Adrenal gland (tissue), 9 donors: ENCODE measurements at regions not wholly inside any gene's neighbourhood (a gene's known extent, or its start where the extent isn't known, plus 50 kb on each side); places are given as distances from the start of the nearest gene placed in this dataset.

ENCODE experiments used
- DNase-seq, 7 donors: peaks; one replicate each; pipeline ENCODE4 v3.0.0-alpha.2; 2019 to 2020
- H3K27ac ChIP-seq, 5 donors: fragments of 200-600 bp; sonication (generic) in 4 of 5; 1 replicate in 3 of 5; 2 replicates in 2 of 5; pipeline versions ENCODE4 v1.5.1 to v1.8.0; 2016 to 2020; ENCODE audit warnings: mild to moderate bottlenecking in 1 of 5
- H3K27me3 ChIP-seq: fragments of 200-600 bp; 2 replicates; pipeline ENCODE4 v1.8.0; 2021
- H3K36me3 ChIP-seq, 2 donors: fragments of 200-600 bp; replicated peaks in 1 of 2; 1 replicate in 1 of 2; 2 replicates in 1 of 2; pipeline versions ENCODE4 v1.5.1 to v1.8.0; 2018 to 2022
- H3K4me1 ChIP-seq, 2 donors: fragments of 200-600 bp; replicated peaks in 1 of 2; 1 replicate in 1 of 2; 2 replicates in 1 of 2; pipeline versions ENCODE4 v1.5.1 to v1.8.0; 2018 to 2021
- H3K4me3 ChIP-seq, 4 donors: fragments of 200-600 bp; sonication (generic) in 3 of 4; one replicate each; pipeline ENCODE4 v1.5.1; 2016 to 2018
- H3K9me3 ChIP-seq, 3 donors: fragments of 200-600 bp; sonication (generic) in 1 of 3; replicated peaks in 1 of 3; 1 replicate in 2 of 3; 2 replicates in 1 of 3; pipeline versions ENCODE4 v1.5.1 to v1.8.0; 2016 to 2021
- POLR2A ChIP-seq, 2 donors: fragments of 450-650 bp; IDR thresholded peaks; one replicate each; pipeline ENCODE4 v1.6.1; 2017; ENCODE audit warnings: antibody characterized with exemption in 2 of 2, mild to moderate bottlenecking in 2 of 2, moderate library complexity in 1 of 2
- WGBS, 4 donors: extraction: QIAGEN DNeasy Blood & Tissue Kit in 2 of 4; methylation state at CpG; one replicate each; pipeline versions ENCODE4 v1.1.5 to v1.1.7; 2013 to 2017; 5-methylcytosine and 5-hydroxymethylcytosine counted together
- intact Hi-C, 2 donors: fragments of 100-400 bp; cut with DNase I; formaldehyde crosslinking; loops; one replicate each; pipeline versions ENCODE4 v1.14.1 to v1.15.0; 2022 to 2023
- TF ChIP-seq, protein P1 (sequence below), 6 experiments: fragments of 450-650 bp in 4 of 6; fragments of 200-600 bp in 2 of 6; sonication (generic) in 1 of 6; IDR thresholded peaks; 1 replicate in 5 of 6; 2 replicates in 1 of 6; pipeline versions ENCODE4 v1.5.1 to v1.8.0; 2016 to 2021; ENCODE audit warnings: antibody characterized with exemption in 6 of 6, mild to moderate bottlenecking in 2 of 6, moderate library complexity in 1 of 6
- donor health status: healthy with polysubstance abuse.
- donor health status: Bipolar disorder and iron deficiency.
- donor health status: DM: yes; HTN: yes; CAD: no.
- donor health status: DM: no; HTN: no; CAD: no.
- donor health status: DM: no; HTN: no; CAD: no.

- H3K9me3 ChIP-seq = no peaks in the 10 kb centered on the region
- TF ChIP-seq, protein P1, sequence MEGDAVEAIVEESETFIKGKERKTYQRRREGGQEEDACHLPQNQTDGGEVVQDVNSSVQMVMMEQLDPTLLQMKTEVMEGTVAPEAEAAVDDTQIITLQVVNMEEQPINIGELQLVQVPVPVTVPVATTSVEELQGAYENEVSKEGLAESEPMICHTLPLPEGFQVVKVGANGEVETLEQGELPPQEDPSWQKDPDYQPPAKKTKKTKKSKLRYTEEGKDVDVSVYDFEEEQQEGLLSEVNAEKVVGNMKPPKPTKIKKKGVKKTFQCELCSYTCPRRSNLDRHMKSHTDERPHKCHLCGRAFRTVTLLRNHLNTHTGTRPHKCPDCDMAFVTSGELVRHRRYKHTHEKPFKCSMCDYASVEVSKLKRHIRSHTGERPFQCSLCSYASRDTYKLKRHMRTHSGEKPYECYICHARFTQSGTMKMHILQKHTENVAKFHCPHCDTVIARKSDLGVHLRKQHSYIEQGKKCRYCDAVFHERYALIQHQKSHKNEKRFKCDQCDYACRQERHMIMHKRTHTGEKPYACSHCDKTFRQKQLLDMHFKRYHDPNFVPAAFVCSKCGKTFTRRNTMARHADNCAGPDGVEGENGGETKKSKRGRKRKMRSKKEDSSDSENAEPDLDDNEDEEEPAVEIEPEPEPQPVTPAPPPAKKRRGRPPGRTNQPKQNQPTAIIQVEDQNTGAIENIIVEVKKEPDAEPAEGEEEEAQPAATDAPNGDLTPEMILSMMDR (IDR thresholded peaks at IDR 0.05) = no peak
- no peak for TF ChIP-seq POLR2A (IDR thresholded peaks at IDR 0.05)
- no peaks in the 10 kb centered on the region for H3K27me3 ChIP-seq
- no peak for DNase-seq
- H3K4me3 ChIP-seq = no peak overlapping the region
- no peaks in the 10 kb centered on the region for H3K4me1 ChIP-seq
- intact Hi-C loops = no loop called here
- no peak overlapping the region for H3K27ac ChIP-seq
- 85 to 93% (median 90%) methylated on average over 4 of the region's 4 CpGs for WGBS, 4 donors
- no peaks in the 10 kb centered on the region for H3K36me3 ChIP-seq
These were observed 63.5 kb upstream of the ROR1 start for GRCh38 chr1:63710308-63710707.

GRCh38 chr1:63710761-63711380 is 62.9 kb upstream of the ROR1 start:
- Histone ChIP-seq H3K36me3 (no peaks in the 10 kb centered on the region), H3K9me3 (no peaks in the 10 kb centered on the region), H3K4me3 (no peak overlapping the region), H3K4me1 (no peaks in the 10 kb centered on the region), H3K27me3 (no peaks in the 10 kb centered on the region), H3K27ac (no peak overlapping the region)
- intact Hi-C loops = no loop called here
- DNase-seq = no peak
- WGBS, 4 donors = 86 to 93% (median 88%) methylated on average over 1 of the region's 1 CpG
- TF ChIP-seq POLR2A (IDR thresholded peaks at IDR 0.05) = no peak
- TF ChIP-seq, protein P1 (IDR thresholded peaks at IDR 0.05) = no peak

DNA sequence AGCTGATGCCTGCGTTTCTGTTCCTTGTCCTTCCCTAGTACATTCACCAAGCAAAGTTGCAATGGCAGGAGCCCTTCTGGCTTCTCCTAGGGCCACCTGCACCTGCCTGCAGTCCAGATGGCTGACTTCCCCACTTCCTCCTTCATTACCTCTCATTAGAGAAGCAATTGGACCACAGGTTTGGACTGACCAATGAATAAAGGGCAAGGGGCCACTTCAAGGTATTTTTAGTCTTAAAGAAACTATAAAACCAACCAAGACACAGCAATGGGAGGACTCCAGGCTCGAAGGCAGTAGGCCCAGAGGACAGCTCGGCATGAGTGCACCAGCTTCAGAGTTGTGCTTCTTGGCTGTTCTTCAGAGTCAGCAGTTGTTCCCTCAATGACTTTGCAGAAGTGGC is 60.8 kb upstream of the ROR1 start:
- intact Hi-C loops = no loop called here
- H3K4me1 ChIP-seq = no peaks in the 10 kb centered on the region
- TF ChIP-seq, protein P1 (IDR thresholded peaks at IDR 0.05) = no peak
- TF ChIP-seq POLR2A (IDR thresholded peaks at IDR 0.05) = no peak
- no peaks in the 10 kb centered on the region for H3K9me3 ChIP-seq
- no peaks in the 10 kb centered on the region for H3K27me3 ChIP-seq
- no peak overlapping the region for H3K4me3 ChIP-seq
- H3K27ac ChIP-seq = no peak overlapping the region
- no peaks in the 10 kb centered on the region for H3K36me3 ChIP-seq
- DNase-seq = no peak
- WGBS, 4 donors = 85 to 96% (median 88%) methylated on average over 2 to 3 of the region's 3 CpGs

DNA sequence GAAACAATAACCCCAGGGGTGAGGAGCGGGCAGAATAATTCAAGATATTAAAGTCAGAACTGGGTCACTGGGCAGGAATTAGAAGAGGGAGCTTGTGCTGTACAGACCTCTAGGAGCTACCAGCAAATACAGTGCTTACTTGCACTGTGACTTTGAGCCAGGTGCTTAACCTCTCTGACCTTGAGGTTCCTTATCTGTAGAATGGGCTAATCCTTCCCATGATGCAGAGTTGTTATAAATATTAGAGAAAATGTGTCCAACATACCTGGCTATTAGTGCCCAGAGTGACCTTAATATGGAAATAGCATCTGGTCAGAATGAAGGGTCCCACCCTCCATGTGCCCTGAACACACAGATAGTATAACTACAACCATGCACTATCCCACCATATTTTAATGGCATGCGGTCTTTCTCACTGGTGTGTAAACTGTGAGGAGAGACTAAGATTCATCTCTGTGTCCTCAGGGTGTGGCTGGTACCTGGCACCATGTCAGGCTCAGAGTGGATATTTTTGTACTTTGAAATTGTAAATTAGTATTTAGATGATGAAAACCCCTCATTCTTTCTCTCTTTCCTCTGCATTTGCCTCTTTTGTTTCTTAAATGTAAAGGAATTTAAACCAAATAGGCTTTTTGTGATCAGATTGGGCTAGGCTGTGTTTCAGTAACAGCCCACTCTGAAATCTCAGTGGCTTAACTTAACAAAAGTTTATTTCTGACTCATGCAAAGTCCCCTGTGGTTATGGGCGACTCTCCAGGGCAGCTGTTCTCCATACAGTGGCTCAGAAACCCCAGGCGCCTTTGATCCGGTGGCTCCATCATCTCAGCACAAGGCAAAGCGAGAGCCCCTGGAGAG is 60.0 kb upstream of the ROR1 start:
- peak in 1 of 7 donors; percentile 14 for DNase-seq
- Histone ChIP-seq H3K4me3 (no peak overlapping the region), H3K4me1 (no peaks in the 10 kb centered on the region), H3K27ac (no peak overlapping the region), H3K36me3 (no peaks in the 10 kb centered on the region), H3K9me3 (no peaks in the 10 kb centered on the region), H3K27me3 (no peaks in the 10 kb centered on the region)
- WGBS, 4 donors = 75 to 82% (median 80%) methylated on average over 5 to 6 of the region's 6 CpGs
- intact Hi-C loops = no loop called here
- TF ChIP-seq POLR2A (IDR thresholded peaks at IDR 0.05) = no peak

GRCh38 chr1:63714482-63714760 is 59.4 kb upstream of the ROR1 start:
- intact Hi-C loops = no loop called here
- Histone ChIP-seq H3K4me3 (no peak overlapping the region), H3K27me3 (no peaks in the 10 kb centered on the region), H3K4me1 (no peaks in the 10 kb centered on the region), H3K9me3 (no peaks in the 10 kb centered on the region), H3K36me3 (no peaks in the 10 kb centered on the region), H3K27ac (no peak overlapping the region)
- WGBS, 4 donors = 10 to 40% (median 36%) methylated on average over 2 of the region's 2 CpGs
- no peak for TF ChIP-seq POLR2A (IDR thresholded peaks at IDR 0.05)
- TF ChIP-seq, protein P1 (IDR thresholded peaks at IDR 0.05) = no peak
- DNase-seq = no peak
